HG02763 (cell line): ENCODE measurements at regions not wholly inside any gene's neighbourhood (a gene's known extent, or its start where the extent isn't known, plus 50 kb on each side); places are given as distances from the start of the nearest gene placed in this dataset.

Experiments
- ATAC-seq: cut with Tn5 transposase; IDR thresholded peaks from one replicate; pipeline ENCODE4 v1.9.1; 2021; ENCODE audit warnings: mild to moderate bottlenecking, moderate library complexity; ENCODE audit not compliant: unreplicated experiment

DNA sequence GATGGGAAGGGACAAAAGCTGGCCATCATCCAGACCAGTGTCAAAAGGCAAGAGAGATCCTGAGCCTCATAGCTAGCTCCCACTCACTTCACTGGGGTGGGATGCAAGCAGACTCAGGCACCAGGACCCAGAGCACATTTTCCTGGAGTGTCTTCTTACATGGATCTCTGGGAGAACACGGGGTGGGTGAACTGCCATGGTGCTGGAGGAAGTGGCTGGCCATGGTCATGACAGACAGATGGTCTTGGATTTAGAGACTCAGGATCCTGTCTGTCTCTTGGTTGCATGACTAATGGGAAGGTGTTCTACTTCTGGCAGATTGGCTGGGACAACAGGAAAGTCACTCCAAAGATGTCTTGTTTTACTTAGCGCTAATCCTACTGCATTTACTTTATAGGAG, 311.5 kb downstream of the ATP23 start:
- no peak for ATAC-seq

- no peak for ATAC-seq
Measured at GRCh38 chr12:58253663-58254062, 312.3 kb downstream of the ATP23 start.

GRCh38 chr12:58254463-58255100, 313.2 kb downstream of the ATP23 start:
- ATAC-seq, result no peak

DNA sequence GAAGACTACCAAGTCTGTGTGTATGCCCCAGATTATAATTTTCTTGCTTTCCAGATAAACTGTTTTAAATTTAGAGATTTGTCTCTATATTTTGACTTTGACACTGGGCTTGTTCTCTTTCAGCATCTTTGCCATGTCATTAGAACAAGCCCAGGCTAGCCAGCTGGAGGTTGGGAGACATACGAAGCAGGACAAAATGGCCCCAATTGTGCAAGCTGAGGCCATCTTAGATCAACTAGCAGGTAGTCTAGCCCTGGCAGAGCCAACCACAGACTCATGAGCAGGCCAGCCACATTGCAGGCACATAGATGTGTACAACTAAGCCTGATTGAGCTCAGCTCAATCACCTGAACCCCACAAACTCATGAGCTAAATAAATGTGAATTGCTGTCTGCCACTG, 321.4 kb downstream of the ATP23 start:
- ATAC-seq, result no peak

- no peak for ATAC-seq
Measured at GRCh38 chr12:58263816-58264215, 322.4 kb downstream of the ATP23 start.

GRCh38 chr12:58268069-58268468, 326.7 kb downstream of the ATP23 start:
- no peak for ATAC-seq

DNA sequence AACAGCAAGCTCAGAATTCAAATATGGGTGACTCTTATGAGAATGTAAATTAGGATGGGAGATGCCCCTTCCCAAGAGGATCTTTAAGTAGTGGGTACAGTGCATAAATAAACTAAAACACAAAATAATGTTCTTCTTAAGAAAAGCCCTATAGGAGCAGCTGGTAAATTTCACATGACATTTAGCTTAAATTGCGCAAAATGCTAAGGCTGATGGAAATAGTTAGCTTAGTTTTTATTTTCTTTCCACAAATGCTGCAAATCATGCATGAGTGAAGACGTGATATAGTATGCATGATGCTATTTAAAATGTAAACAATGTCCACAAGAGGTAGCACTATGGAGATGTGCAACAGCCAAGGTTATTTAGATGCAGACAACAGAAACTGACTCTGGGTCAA, 328.1 kb downstream of the ATP23 start:
- no peak for ATAC-seq

DNA sequence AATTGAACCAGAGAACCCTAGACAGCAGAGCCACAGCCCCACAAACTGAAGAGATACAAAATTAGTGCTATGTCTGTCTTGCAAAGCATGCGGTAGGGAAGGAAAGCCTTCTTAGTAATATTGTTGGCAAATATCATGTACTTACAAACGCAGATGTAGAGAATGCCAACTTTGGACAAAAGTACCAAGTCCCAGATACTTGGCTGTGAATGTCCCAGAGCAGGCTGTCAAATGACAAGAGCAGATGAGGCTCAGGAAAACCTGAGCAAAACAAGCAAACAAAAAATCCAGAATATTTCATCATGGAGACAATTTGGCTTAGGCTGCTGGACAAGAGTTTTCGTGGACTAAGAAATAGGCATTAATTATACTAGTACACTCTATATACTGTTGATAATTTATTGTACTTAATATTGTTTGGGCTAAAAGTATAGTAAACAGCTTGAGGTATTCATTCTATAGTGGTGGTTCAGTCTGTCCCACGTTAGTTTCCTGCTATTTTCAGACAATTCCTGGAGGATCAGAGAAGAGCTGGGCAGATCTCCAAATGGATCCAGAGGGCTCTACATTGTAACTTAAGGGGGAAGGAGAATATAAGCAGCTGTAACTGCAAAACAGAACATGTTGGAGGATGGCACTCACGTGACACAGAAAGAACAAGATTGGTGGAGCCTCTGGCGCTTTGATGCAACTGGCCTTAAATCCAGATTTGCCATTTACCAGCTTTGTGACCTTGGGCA, 329.8 kb downstream of the ATP23 start:
- no peak for ATAC-seq

- ATAC-seq, result no peak
Measured at GRCh38 chr12:58272461-58272860, 331.1 kb downstream of the ATP23 start.

- no peak for ATAC-seq
Measured at GRCh38 chr12:58277231-58277630, 335.9 kb downstream of the ATP23 start.

DNA sequence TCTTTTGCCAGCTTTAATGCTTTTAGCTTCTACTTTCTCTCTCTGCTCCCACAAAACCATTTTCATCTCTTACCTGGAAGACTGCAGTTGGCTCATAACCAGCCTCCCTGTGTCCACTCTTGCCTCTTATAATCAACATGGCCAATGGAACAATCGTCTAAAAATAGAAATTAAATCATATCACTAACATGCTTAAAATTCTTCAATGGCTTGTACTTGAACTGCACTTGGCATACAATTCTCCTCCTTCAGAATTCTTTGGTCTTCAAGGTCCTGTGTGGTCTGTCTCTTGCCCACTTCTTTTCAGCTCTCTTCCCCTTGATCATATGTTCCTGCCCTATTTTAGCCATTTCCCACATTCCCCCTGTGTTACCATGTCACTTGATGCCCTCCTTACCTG, 342.2 kb downstream of the ATP23 start:
- ATAC-seq, result no peak

GRCh38 chr12:58285551-58285950, 344.2 kb downstream of the ATP23 start:
- no peak for ATAC-seq

GRCh38 chr12:58286353-58286752, 345.0 kb downstream of the ATP23 start:
- ATAC-seq, result no peak

DNA sequence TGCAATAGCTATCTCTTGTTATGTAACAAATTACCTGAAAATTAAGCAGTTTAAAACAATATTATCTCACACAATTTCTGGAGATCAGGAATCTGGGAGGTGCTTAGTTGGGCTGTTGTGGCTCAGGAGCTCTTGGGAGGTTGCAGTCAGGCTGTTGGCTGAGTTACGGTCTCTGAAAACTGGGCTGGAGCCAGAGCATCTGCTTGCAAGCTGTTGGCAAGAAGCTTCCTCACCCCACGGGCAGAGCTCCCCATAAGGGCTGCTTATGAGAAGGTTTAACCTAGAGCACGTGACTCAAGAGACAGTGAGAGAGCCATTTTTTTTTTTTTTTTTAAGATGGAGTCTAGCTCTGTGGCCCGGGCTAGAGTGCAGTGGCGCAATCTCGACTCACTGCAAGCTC, 346.8 kb downstream of the ATP23 start:
- no peak for ATAC-seq

GRCh38 chr12:58291106-58291505, 349.7 kb downstream of the ATP23 start:
- ATAC-seq, result no peak

- no peak for ATAC-seq
Measured at GRCh38 chr12:58293308-58293982, 352.1 kb downstream of the ATP23 start.

DNA sequence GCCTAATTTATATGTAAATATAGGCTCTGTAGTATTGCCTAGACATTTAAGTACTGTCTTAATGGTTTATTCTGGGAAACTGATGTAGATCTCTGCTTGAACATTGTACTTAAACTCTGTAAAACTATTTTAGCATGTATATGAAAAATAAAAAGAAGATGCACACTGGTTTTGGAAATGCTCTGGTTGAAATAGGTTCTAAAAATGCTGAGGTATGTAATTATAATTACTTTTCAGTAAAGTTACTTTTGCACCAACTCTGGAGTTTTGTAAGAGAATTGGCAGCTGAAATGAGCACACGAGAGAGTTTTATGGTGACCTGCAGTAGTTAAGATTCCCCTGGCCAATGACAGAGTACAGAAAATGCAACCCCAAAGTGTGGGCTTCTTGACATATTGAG, 353.9 kb downstream of the ATP23 start:
- no peak for ATAC-seq

GRCh38 chr12:58296863-58297262, 355.5 kb downstream of the ATP23 start:
- no peak for ATAC-seq

GRCh38 chr12:58298803-58299202, 357.4 kb downstream of the ATP23 start:
- no peak for ATAC-seq

DNA sequence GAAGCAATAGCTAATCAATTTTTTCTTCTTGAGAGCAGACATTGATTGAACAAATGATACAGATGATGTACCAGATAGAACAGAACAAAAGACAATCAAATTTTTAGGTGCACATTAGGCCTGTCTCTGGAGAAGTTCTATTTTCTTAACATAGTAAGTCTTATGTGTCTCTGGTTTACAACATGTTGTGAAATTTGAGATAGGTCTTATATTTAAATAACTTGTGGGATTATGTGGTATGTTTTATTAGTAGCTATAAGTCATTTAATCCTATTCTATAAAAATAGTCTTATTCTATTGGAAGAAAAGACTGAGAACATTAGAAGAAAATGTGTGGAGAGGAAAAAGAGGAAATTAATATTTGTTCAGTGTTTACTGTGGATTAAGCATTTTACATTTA, 358.0 kb downstream of the ATP23 start:
- no peak for ATAC-seq

GRCh38 chr12:58301038-58301729, 359.8 kb downstream of the ATP23 start:
- no peak for ATAC-seq

DNA sequence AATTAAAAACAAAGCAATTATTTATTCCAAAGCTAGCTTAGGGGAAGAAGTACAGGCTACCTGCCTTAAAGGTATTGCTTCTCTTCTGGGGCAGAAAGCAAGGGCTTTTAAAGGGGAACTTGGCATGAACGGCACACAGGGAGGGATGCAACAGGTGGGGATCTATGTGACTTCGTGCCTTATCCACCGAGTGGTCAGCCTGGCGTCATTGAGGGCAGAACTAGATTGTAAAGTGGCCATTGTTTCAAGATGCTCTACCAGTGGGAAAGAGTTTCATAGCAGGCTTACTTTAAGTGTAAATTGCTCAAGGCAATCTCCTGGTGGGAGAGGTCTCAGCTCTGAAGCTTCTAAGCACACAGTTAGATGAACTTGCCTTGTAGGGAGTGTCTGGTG, 360.4 kb downstream of the ATP23 start:
- ATAC-seq, result no peak
